Bone marrow (tissue), 2 donors: ENCODE measurements at regions not wholly inside any gene's neighbourhood (a gene's known extent, or its start where the extent isn't known, plus 50 kb on each side); places are given as distances from the start of the nearest gene placed in this dataset.
A peak's percentile ranks its signal among the peaks of the same experiment; 100 is the strongest.
"Not testable (repeated sequence)": the region's sequence is repeated elsewhere in the genome, so short reads cannot be mapped to it uniquely, and the experiment has no call there.

Experiments used
- DNase-seq, 2 donors: peaks; one replicate each; lab custom pipeline; 2025; lab: John Stamatoyannopoulos, UW

DNA sequence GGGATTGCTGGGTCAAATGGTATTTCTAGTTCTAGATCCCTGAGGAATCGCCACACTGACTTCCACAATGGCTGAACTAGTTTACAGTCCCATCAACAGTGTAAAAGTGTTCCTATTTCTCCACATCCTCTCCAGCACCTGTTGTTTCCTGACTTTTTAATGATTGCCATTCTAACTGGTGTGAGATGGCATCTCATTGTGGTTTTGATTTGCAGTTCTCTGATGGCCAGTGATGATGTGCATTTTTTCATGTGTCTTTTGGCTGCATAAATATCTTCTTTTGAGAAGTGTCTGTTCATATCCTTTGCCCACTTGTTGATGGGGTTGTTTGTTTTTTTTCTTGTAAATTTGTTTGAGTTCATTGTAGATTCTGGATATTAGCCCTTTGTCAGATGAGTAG, 220.3 kb downstream of the NPR3 start:
- DNase-seq: not testable (repeated sequence)

DNA sequence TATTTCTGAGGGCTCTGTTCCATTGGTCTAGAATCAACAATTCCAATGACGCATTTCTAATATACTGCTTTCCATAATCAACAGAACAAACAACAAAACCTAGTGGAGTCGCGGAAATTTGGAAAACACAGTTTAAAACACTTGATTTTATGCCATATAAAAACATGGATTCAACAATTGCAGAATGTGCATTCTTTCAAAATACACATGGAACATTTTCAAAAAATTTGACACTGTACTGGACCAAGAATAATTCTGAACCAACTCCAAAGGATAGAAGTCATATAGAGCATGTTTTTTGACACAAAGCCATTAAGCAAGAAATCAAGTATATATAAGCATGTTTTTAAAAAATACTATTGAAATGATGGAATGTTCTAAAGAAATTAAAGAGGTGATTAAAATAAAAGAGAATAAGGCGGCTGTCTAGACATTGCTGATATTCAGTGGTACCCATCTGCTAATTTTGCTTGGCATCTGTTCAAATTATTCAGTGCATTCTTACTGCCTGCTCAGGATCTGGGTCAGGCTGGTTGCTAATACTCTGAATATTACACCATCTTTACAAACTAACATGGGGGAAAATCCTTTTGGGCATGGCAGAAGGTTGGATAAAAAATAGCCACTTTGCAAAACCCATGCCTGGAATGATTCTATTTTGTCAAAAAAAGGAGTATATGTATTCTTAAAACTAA, 221.3 kb downstream of the NPR3 start:
- DNase-seq: no peak

DNA sequence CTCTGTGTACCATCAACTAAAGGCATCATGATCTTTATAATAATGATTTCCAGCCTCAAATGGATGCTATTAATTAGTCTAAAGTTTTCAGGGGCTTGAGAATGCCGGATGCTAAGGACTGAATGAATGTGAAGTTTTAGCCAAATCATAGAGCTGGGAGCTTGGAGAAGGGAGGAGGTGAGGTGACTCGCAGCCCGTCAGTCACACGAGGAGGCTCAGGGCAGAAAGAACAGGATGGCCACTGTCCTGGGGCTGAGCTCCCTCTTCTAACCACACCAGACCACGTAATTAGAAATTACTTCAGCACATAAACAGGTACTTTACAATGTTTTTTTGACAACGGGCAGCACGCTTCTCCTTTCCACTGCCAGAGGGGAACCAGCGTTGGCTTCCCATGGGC, 222.6 kb downstream of the NPR3 start:
- no peak for DNase-seq

DNA sequence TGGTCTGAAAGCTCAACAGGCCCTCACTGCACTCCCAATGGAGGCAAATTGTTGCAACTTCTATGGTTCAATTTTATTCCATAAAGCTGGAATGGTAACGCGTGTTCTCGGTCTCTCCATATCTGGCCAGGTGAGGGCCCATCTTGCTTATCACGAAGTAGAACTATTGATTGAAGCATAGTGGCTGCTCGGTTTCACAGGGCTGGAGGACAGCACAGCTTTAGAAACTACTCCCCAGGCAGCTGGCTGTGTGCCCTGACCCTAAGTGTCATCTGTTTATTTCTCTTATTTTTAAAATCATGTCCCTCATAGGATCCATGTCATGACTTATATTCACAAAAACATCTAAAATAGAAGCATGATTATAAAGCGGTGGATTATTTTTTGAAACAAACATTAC, 223.4 kb downstream of the NPR3 start:
- no peak for DNase-seq

DNA sequence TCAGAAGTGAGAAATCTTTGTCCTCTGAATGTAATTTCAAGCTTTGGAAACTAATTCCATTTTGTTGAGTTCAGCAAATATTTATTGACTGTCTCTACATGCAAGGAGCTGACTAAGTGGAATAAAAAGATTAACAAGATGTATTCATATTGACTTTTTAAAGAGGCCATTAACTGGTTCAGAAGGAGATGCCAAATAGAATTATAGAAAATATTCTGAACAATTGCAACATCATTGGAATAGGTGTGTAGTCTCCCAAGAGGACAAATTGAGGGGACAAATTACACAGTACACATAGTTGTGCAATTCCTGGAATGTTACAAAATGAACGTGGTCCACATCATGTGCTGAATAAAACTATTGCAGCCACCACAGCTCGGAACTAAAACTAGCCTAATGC, 224.2 kb downstream of the NPR3 start:
- DNase-seq: no peak

DNA sequence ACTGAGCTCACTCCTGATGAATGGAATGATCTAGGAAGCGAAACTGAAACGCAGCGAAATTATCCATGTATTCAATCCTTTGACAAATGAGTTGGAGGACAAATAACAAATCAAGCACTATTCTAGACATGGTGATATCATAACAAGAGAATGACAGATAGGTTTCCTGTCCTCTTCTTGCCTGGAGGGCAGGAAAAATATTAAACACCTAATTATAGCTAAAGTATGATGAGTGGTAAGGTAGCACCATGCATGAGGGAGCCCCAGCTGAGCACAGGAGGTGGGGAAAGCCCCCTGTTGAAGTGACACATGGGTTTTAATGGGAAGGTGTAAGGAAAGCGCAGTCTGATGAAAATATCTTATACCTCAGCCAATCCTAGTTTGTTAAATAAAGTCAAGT, 225.2 kb downstream of the NPR3 start:
- no peak for DNase-seq

DNA sequence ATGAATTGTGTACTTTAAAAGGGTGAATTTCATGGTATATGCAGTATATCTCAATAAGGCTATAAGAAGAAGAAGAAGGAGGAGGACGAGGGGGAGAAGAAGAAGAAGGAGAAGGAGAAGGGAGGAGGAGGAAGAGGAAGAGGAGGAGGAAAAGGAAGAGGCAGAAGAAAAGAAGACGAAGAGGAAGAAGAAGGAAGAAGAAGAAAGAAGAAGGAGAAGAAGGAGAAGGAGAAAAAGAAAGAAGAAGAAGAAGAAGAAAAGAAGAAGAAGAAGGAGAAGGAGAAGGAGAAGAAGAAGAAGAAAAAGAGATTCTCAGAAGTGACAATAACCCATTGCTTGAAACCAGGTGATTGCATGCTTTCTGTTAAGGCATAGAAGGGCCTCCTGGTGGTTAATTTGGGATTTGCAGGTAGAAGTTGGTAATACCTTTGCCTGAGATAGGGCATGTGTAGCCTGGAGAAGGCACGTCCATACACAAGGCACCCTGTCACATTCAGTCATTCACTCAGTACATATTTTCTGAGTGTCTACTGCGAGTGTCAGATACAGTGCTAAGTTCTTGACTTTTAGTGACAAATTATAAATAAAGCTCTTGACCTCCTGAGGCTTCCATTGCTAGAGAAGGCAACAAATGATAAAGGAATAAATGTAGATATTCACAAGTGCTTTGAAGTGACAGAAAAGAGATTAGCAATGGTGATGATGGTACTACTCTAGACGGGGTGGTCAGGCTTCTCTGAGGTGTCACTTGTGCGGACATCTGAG, 231.3 kb downstream of the NPR3 start:
- DNase-seq: peak in 1 of 2 donors; percentile 22

DNA sequence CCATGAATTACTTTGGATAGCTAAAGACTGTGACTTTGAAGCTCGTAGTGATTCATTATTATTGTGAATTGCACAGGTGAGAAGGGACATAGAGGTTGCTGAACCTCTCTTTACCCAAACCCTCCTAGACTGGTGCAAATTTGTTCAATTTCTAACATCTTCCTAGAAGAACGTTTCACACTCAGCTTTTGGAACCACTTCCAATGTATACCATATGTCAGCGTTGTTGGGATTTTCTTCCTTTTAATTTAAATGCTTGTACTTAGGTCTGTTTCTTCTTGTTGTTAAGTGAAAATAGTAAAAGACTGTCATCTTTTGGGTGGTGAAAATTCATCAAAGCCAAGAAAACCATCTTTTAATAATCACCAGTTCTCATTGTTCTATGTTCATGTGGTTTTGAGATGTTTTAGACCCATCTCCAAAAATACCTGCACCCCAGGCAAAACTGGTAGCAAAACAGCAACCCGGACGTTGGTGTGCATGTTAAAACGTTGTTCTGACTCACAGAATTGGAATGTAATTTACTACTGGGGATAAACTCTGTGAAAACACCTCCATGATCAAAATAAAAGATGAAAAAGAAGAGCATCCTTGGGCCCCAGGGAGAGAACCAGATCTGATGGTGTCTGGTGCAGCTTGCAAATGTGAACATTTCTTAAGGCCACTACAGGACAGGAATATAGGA, 238.3 kb downstream of the NPR3 start:
- no peak for DNase-seq

DNA sequence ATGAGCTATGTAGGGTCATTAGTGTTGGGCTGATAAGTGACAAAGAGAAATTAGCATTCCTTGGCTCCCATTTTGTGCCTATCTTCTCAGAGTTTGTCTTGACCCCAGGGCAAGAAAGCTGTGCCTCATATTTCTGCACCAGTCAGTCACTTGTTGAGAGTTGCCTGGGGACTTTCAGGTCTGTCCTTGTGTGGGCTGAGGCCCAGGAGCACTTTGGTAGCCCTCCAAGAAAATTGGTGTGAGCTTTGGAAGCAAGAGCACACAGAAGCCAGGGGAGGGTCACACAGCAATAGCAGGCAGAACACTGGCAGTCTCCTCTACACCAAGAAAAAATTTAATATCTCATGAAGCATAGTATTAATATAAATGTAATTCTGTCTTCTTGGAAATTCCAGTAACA, 239.9 kb downstream of the NPR3 start:
- DNase-seq: no peak

DNA sequence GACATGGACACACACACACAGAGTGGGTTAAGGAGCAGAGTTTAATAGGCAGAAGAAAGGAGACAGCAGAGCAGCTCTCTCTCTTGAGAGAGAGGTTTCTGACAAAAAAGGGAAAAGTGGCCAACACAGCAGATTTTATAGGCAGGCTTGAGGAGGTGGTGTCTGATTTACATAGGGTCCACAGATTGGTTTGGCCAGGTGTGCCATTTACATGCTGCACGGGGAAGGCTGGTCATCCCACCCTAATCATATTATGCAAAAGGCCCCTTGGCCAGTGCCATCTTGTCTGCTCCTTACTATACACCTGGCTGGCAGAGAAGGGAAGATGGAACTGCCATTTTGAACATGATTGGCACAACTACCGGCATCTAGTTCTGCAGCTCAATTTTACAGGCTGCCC, 240.8 kb downstream of the NPR3 start:
- DNase-seq: no peak

DNA sequence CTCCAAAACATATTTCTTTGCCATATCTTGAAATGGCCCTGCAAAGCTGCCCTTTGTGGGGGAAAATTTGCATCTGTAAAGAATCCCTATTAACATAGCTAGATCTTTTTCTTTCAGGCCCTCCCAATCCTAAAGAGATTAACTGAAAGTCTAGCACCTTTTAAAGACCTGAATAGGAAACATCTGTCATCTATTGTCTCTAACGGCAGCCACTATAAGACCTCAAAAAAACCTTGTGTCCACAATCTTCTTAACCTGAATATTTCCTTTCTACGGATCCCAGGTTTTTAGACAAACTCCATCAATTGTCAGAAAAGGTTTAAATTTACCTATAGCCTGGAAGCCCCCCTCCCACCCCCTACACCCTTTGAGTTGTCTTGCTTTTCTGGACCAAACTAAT, 241.3 kb downstream of the NPR3 start:
- DNase-seq: not testable (repeated sequence)

DNA sequence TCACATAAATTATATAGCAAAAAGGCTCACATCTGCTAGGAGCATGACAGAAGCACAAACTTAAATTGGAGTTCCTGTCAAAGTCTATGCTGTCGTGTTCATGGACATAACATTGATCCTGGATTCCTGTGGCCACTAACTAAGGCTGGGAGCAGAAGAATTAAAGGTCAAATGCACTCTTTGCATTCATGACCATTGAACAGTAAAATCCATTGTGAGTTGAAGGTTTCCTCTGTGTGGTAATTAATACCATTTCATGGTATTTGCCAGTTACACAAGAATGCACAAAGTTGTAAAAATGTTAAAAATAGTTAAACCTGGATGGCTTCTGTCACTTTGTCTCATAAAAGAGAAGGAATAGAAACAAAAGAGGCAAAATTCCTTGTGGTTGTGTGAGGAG, 242.6 kb downstream of the NPR3 start:
- DNase-seq: no peak

DNA sequence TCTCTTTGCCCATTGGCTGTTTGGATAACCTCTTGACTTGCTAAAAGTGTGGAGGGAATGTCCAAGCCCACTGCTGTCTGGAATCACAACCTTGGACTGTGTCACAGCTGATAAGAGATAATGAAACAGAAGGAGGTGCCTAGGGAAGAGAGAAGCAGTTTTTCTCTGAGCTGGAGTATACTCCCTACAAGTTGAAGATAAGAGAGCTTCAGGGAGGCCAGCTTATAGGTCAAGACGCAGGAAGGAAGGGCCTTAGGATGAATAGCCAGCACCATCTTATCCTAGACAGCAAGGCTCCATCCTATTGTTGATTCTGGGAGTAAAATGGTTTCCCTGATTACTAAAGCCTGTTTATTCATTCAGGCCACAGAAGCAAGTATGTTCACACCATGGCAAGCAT, 244.7 kb downstream of the NPR3 start:
- DNase-seq: no peak

DNA sequence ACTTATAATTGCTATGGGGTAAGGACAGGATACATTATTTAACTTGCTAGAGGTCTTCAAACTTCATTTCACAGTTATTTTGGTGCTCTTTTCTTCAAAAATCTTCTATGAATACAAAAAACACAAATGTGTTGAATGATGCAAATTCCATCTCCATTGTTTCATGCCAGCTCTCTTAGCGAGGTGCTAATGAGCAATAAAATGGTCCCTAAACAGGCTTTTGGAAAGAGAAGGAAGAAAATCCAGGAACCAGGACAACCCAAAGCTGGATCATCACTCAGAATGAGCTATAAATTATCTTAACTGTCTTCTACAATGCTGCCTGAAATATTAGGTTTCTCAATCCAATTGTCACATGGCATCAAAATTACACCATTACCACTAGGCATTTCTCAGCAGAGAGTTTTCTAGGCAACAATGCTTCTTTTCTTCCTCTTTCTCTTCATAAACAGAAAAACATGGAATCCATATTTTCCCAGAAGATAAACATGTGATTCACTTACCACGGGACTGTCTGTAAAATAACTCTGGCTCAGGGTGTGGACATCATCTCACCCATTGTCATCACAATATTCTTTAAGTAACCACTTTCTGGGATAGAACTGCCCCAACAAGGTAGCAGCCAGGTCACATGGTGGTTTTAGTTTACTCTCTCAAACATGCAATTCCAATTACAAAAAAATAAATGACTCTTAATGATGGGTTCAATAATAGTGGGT, 249.4 kb downstream of the NPR3 start:
- DNase-seq: no peak

DNA sequence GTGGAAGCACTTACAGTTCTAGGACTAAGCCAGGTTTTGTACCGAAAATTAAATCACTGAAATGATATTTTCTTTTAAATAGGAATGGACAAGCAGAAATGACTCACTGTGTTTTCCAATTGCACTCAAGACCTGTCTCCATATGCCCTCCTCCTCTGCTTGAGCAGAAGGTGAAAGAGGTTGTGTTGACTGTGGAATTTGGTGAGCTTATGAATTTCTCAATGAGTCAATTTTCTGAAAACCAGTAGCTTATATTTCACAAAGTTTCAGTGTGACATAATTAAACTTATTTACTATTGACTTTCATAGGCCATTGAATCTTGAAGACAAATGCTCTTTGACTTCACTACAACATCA, 249.9 kb downstream of the NPR3 start:
- DNase-seq: no peak

DNA sequence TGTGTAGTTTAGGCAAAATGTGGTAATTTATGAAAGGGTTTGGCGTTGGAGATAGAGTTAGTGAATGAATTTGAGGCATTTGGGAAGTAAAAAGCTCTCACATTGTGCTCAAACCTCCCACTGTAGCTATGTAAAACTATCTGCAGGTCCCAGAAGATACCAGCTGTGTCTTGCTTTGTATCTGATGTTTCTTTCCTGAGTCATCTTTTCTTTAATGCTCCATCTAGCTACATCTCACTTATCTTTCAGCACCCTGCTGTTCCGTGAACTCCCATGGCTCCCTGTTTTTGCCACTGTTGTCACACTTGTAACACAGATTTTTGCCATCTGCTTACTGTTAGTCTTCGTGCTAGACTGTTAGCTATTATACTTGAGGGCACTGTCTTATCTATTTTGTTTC, 253.1 kb downstream of the NPR3 start:
- DNase-seq: no peak

DNA sequence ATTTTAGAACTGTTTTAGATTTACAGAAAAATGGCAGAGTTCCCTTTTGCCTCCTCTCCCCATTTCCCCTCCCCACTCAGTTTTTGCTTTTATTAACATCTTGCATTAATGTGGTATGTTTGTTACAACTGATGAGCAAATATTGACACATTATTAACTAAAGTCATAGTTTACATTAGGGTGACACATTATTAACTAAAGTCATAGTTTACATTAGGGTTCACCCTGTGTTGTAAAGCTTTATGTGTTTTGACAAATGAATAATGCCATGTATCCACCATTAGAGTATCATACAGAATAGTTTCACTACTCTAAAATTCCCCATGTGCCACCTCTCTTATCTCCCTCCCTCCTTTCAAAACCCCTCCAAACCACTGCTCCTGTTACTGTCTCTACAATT, 262.5 kb downstream of the NPR3 start:
- DNase-seq: no peak

DNA sequence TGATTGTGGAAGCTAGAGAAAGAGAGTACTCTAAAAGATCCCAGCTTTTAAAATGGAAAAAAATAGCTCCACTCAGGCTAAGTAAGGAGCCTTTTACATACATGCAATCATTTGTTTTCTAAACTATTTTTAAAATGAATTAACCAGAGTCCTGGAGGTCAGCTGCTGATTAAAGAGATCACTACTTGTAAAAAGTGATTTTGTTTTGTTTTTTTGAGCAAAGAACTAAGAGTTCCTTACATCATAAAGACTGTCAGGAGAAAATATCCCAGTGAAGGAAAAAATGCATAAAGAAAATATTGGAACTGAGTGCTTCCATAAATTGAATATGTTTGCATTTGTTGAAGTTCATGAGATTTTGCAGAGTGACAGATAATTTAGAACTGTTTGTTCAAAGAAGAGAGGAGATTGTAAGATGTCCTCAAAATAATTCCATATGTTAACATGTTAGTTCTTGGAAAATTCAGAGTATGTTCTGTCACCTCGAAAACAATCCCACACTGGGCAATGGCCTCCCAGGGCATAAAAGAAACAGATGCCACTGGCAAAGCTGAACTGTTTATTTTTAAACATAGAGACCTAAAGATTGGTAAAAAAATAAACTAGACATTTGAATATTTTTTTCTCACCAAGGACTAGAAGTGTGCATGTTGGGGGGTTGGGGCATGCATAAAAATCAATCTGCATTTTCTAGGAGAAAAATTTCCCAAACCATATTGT, 264.7 kb downstream of the NPR3 start:
- no peak for DNase-seq

DNA sequence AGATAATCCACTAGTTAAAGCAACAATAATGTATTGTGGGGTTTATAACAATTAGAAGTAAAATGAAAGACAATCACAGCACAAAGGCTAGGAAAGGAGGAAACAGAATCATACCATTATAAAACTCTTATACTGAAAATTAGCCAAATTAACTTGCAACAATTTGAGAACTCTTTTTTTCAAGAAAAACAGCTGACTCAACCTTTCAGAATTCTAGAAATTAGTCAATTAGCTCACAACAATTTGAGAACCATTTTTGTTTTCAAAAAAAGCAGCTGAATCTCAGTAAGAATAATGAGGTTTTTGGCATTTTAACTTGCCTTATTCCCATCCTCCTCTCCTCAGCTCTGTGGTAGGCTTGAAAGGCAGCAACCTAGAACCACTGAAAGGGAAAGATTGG, 269.9 kb downstream of the NPR3 start:
- no peak for DNase-seq

DNA sequence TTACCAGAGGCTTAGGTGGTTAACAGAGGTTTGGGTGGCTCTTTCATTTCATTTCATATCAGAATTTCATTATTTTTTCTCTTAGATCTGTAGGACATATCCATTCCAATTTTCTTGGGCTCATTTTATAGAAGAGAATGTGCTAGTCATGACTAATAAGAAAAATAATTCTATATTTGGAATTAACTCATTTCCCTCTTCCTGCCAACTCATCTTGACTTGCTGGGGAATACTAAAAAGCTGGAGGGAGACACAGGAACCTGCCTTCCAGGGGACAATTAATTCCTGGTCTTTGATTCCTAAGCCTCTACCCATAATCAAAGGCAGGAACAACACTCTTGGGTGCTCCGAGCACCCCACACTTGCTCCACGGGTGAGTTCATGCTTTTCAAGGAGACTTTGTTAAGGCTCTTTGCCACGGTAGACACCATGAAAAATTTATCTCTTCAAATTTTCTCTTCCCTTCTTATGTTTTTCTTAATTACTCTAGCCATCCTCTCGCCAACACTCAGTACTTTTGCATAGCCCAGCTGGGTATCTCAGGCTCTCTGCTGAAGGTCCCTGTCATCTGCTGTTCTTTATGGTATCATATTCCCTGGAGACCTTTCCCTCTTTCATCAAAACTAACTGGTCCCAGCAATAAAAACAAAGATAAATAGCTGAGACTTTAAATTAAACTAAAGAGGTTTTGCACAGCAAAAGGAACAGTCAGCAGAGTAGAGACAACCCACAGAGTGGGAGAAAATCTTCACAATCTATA, 273.9 kb downstream of the NPR3 start:
- no peak for DNase-seq

DNA sequence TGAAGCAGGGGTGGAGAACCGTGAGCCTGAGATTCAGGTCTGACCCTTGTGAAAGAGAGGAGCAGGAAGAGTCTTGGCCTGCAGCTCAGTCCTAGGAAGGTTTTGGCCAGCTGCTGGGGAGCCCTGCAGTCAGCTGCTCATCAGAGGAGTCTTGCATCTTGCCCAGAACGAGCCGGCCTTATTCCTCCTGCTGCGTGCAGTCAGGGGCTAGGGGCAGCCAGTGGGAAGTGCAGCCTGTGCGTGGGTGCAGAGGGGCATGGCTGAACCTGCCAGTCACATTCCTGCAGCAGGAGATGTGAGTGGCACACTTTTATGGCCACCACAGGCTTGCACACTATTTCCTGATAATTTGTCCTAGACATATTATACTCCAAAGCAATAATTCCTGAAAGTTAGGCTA, 278.7 kb downstream of the NPR3 start:
- no peak for DNase-seq
